Testis (tissue), 2 donors: ENCODE measurements at regions not wholly inside any gene's neighbourhood (a gene's known extent, or its start where the extent isn't known, plus 50 kb on each side); places are given as distances from the start of the nearest gene placed in this dataset.

Experiments used
- DNase-seq: peaks from one replicate; pipeline ENCODE4 v3.0.0-alpha.2; 2019
- H3K27ac ChIP-seq, 2 donors: fragments of 200-600 bp; sonication (generic); one replicate each; pipeline ENCODE4 v1.5.1; 2019
- H3K27me3 ChIP-seq: fragments of 200-600 bp; sonication (generic); one replicate; pipeline ENCODE4 v1.5.1; 2019
- H3K36me3 ChIP-seq: fragments of 200-600 bp; sonication (generic); one replicate; pipeline ENCODE4 v1.5.1; 2017; ENCODE audit warnings: low read depth; ENCODE audit errors: missing control alignments
- H3K4me1 ChIP-seq: fragments of 200-600 bp; sonication (generic); one replicate; pipeline ENCODE4 v1.5.1; 2019
- H3K4me3 ChIP-seq, 2 donors: fragments of 200-600 bp; sonication (generic); one replicate each; pipeline ENCODE4 v1.5.1; 2017 to 2019
- H3K9me3 ChIP-seq: fragments of 200-600 bp; sonication (generic); one replicate; pipeline ENCODE4 v1.5.1; 2017
- POLR2A ChIP-seq: fragments of 450-650 bp; IDR thresholded peaks from one replicate; pipeline ENCODE4 v1.6.1; 2017; ENCODE audit warnings: antibody characterized with exemption, mild to moderate bottlenecking, moderate library complexity
- WGBS, 2 donors: methylation state at CpG; one replicate each; pipeline ENCODE4 v1.1.5; 2018; 5-methylcytosine and 5-hydroxymethylcytosine counted together
- intact Hi-C: fragments of 100-400 bp; cut with DNase I; formaldehyde crosslinking; loops from one replicate; pipeline ENCODE4 v1.15.1; 2023; ENCODE audit warnings: low total_unique reads
- TF ChIP-seq, protein P1 (sequence below), 3 experiments: fragments of 450-650 bp in 2 of 3; fragments of 200-600 bp in 1 of 3; sonication (generic) in 1 of 3; IDR thresholded peaks; one replicate each; pipeline ENCODE4 v1.5.1; 2016 to 2019; ENCODE audit warnings: antibody characterized with exemption in 3 of 3, mild to moderate bottlenecking in 2 of 3, moderate library complexity in 1 of 3

DNA sequence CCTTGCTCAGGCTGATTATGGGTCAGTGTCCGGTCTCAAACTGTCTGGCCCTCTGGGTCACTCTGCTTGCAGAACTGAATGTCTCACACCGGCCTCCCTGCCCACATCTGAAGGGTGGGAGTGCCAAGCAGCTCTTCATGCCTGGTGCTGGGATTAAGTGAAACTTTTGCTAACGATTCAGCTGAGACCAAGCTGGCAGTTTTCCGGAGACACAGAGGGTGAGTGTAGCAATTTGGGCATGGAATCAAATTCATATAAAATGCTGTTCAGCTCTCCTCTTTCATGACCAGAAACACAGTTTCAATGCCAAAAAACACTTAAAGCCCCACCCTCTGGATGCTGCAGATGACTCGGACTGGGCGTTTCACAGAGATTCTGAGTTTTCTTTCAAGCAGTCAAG, 207.5 kb downstream of the NXNL2 start:
- Histone ChIP-seq H3K4me1 (peaks cover 10% of the 10 kb centered on the region), H3K27me3 (no peaks in the 10 kb centered on the region), H3K4me3 (no peak overlapping the region), H3K36me3 (no peaks in the 10 kb centered on the region), H3K9me3 (no peaks in the 10 kb centered on the region), H3K27ac (no peak overlapping the region)
- TF ChIP-seq POLR2A: no peak
- TF ChIP-seq, protein P1, sequence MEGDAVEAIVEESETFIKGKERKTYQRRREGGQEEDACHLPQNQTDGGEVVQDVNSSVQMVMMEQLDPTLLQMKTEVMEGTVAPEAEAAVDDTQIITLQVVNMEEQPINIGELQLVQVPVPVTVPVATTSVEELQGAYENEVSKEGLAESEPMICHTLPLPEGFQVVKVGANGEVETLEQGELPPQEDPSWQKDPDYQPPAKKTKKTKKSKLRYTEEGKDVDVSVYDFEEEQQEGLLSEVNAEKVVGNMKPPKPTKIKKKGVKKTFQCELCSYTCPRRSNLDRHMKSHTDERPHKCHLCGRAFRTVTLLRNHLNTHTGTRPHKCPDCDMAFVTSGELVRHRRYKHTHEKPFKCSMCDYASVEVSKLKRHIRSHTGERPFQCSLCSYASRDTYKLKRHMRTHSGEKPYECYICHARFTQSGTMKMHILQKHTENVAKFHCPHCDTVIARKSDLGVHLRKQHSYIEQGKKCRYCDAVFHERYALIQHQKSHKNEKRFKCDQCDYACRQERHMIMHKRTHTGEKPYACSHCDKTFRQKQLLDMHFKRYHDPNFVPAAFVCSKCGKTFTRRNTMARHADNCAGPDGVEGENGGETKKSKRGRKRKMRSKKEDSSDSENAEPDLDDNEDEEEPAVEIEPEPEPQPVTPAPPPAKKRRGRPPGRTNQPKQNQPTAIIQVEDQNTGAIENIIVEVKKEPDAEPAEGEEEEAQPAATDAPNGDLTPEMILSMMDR (IDR thresholded peaks at IDR 0.05): no peak
- intact Hi-C loops: no loop called here
- WGBS, 2 donors: 25 to 58% methylated on average over 6 of the region's 6 CpGs
- no peak for DNase-seq

DNA sequence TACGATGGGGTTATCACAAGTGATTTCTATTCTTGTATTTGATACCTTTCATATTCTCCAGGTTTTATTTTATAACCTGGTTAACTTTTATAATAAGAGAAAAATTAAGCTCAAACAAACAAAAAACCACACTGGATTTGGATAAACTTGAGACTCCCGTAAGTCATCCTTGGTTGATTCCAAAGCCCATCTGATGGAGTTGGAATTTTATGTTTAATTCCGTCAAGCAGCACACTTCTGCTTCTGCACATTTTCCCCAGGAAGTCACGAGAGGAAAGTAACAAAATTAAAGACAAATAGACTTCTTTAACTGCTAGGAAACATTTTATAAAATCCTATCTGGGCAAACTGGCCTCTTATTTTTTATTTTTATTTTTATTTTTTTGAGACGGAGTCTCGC, 207.9 kb downstream of the NXNL2 start:
- Histone ChIP-seq H3K9me3 (no peaks in the 10 kb centered on the region), H3K27me3 (no peaks in the 10 kb centered on the region), H3K4me3 (no peak overlapping the region), H3K4me1 (peaks cover 12% of the 10 kb centered on the region), H3K27ac (no peak overlapping the region), H3K36me3 (no peaks in the 10 kb centered on the region)
- no peak for TF ChIP-seq POLR2A
- TF ChIP-seq, protein P1 (IDR thresholded peaks at IDR 0.05): no peak
- intact Hi-C loops: no loop called here
- DNase-seq: no peak
- 63 to 70% methylated on average over 6 of the region's 6 CpGs for WGBS, 2 donors

DNA sequence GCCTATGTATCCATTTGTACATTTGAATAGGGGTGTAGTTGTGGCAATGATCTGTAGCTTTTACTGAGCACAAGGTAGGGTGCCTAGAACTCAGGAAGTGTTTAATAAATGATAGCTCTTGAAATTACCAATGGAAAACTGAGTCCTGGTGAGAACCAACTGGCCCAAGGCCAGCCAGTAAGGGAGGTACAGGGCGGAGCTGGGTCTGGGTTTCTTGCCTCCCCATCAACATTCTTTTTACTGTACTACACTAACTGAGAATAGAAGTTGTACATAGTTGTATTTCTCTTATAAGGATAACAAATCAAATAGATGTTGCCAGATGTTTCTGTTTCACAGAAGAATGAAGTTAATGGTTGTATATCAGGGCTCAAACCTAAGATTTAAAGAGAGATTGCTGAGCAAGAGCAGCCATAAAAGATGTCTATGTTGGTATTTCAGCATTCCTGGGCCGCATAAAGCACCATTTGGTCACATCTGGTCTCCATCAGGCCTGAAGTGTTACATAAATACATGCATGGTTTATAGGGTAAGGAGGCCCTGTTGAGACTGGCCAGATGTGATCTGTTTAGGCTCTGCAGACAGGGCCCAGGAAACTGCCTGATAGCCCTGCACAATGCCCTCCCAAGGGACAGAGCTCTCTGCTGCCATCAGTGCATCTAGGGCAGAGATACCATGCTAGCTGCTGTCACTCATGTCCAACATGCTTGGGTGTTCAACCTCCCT, 210.5 kb downstream of the NXNL2 start:
- Histone ChIP-seq H3K4me1 (peaks cover 12% of the 10 kb centered on the region), H3K36me3 (no peaks in the 10 kb centered on the region), H3K27me3 (no peaks in the 10 kb centered on the region), H3K4me3 (no peak overlapping the region), H3K9me3 (no peaks in the 10 kb centered on the region), H3K27ac (no peak overlapping the region)
- TF ChIP-seq POLR2A: no peak
- TF ChIP-seq, protein P1 (IDR thresholded peaks at IDR 0.05): no peak
- WGBS, 2 donors: 83 to 94% methylated on average over 2 of the region's 2 CpGs
- no peak for DNase-seq
- intact Hi-C loops: no loop called here

DNA sequence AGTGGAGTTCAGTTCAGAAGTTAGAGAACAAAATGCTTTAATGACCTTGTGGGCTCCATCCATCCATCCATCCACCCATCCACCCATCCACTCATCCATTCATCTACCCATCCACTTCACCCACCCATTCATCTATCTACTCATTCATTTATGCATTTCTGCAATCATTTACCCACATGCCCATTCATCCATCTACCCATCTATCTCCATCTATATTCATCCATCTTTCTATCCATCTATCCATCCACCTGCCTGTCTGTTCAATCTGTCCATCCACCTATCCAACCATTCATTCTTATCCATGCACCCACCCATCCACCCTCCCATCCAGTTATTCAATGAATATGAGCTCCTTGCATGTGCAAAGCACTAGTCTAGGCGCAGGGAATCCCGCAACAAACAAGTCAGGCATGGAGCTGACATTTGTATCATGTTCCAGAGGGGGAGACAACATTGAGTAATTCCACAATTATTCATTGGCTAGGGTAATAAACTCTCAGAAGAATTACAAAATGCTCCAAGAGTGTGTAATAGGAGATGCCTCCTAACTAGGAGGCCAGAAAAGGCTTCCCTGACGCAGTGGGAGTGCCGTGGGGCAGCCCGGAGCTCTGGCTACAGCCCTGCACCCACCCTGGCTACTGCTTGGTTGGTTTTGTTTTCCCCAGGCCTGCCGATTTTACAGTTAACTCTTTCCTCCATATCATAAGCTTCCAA, 211.2 kb downstream of the NXNL2 start:
- intact Hi-C loops: no loop called here
- TF ChIP-seq POLR2A: no peak
- TF ChIP-seq, protein P1 (IDR thresholded peaks at IDR 0.05): no peak
- WGBS, 2 donors: 57 to 62% methylated on average over 6 of the region's 6 CpGs
- H3K27me3 ChIP-seq: no peaks in the 10 kb centered on the region
- H3K27ac ChIP-seq: no peak overlapping the region
- H3K4me1 ChIP-seq: peaks cover 12% of the 10 kb centered on the region
- DNase-seq: no peak
- no peaks in the 10 kb centered on the region for H3K36me3 ChIP-seq
- H3K4me3 ChIP-seq: no peak overlapping the region
- H3K9me3 ChIP-seq: no peaks in the 10 kb centered on the region
